ENCODE measurements at regions not wholly inside any gene's neighbourhood (a gene's known extent, or its start where the extent isn't known, plus 50 kb on each side); places are given as distances from the start of the nearest gene placed in this dataset.

- POLR2A ChIA-PET = no interaction called here
Observed at GRCh38 chr2:49332415-49332814, 178.1 kb upstream of the FSHR start.

More at GRCh38 chr2:49332415-49332814, 178.1 kb upstream of the FSHR start:
- H3K36me3 ChIP-seq (ENCODE audit: control insufficient read depth in 2 of 2, insufficient read depth in 2 of 2, low read length in 1 of 2) = no peaks in the 10 kb centered on the region
- H3K9ac ChIP-seq (ENCODE audit: control insufficient read depth, insufficient read depth, low read length) = no peak overlapping the region
- H3K79me2 ChIP-seq (ENCODE audit: control insufficient read depth, insufficient read depth, low read length) = no peaks in the 10 kb centered on the region
- no peaks in the 10 kb centered on the region for H3K9me3 ChIP-seq (replicated peaks; ENCODE audit: control insufficient read depth, insufficient read depth, low read length)
- in situ Hi-C loops (cut with MboI) = no loop called here
- no peak overlapping the region for H3K4me2 ChIP-seq (ENCODE audit: control insufficient read depth, insufficient read depth)
- FAIRE-seq = no peak
- no peak for ATAC-seq
- SMC1A ChIA-PET (ENCODE audit: uncharacterized antibody, unreplicated experiment) = interaction anchor here (0.5 kb wide), 1 partner anchor 1070 kb away, joined by 3 read pairs; no protein-coding TSS in a partner anchor
- intact Hi-C loops (cut with micrococcal nuclease; ENCODE audit: unreplicated experiment) = loop anchor here (5.0 kb wide), 1 partner anchor 385 kb away; no protein-coding TSS in a partner anchor
- TF ChIP-seq RAD21 (IDR thresholded peaks at IDR 0.05; ENCODE audit: insufficient read depth, low read depth, low read length) (no peak), TCF3 (IDR thresholded peaks at IDR 0.05; ENCODE audit: borderline replicate concordance, insufficient read depth, low read depth, low read length) (no peak), PBX3 (IDR thresholded peaks at IDR 0.05; ENCODE audit: insufficient replicate concordance, low read depth, low read length) (no peak), ASH2L (IDR thresholded peaks at IDR 0.05; ENCODE audit: borderline replicate concordance, low read depth) (no peak), GATAD2B (conservative IDR thresholded peaks at IDR 0.05; ENCODE audit: low read depth) (no peak), TCF12 (IDR thresholded peaks at IDR 0.05; ENCODE audit: low read depth, low read length) (no peak), KLF5 (IDR thresholded peaks at IDR 0.05; ENCODE audit: partially characterized antibody) (no peak), HSF1 (IDR thresholded peaks at IDR 0.05; ENCODE audit: low read depth, low read length) (no peak)
- CTCF ChIA-PET = no interaction called here
- H3K4me1 ChIP-seq (ENCODE audit: control insufficient read depth, insufficient read depth, low read length) = no peaks in the 10 kb centered on the region
- no peak overlapping the region for H3K27ac ChIP-seq (ENCODE audit: control insufficient read depth, insufficient read depth)
- no TSS peak for BruUV-seq (replicated peaks)
- RAD21 ChIA-PET (ENCODE audit: unreplicated experiment) = no interaction called here
- no peak overlapping the region for H3K4me3 ChIP-seq
- DNase-seq (ENCODE audit: low read depth, low spot score) = no peak
- H4K20me1 ChIP-seq (ENCODE audit: control insufficient read depth, insufficient read depth) = no peaks in the 10 kb centered on the region
- H2AFZ ChIP-seq (ENCODE audit: control insufficient read depth, low read depth, low read length) = no peak overlapping the region
- no peaks in the 10 kb centered on the region for H3K27me3 ChIP-seq (replicated peaks in 1 of 2; ENCODE audit: control insufficient read depth in 2 of 2, insufficient read depth in 2 of 2, low read length in 1 of 2)
- 32% methylated on average over 1 of the region's 1 CpG for WGBS (ENCODE audit: insufficient coverage, insufficient replicate concordance, low lambda C conversion rate, missing lambda C conversion rate)
